Chondrocyte (in vitro differentiated cells): ENCODE measurements at regions not wholly inside any gene's neighbourhood (a gene's known extent, or its start where the extent isn't known, plus 50 kb on each side); places are given as distances from the start of the nearest gene placed in this dataset.

Experiments used
- DNase-seq: peaks from one replicate; pipeline ENCODE4 v3.0.0; 2021; ENCODE audit warnings: mixed read lengths, low spot score
- H3K27ac Mint-ChIP-seq: one replicate; pipeline ENCODE4 v1.8.0; 2021; ENCODE audit warnings: mild to moderate bottlenecking, moderate library complexity, mixed read lengths; ENCODE audit not compliant: unreplicated experiment
- H3K27me3 Mint-ChIP-seq: 2 replicates; pipeline ENCODE4 v1.8.0; 2021; ENCODE audit warnings: low read depth, mixed read lengths
- H3K36me3 Mint-ChIP-seq: 2 replicates; pipeline ENCODE4 v1.8.0; 2021; ENCODE audit warnings: low read depth, mixed read lengths
- H3K4me1 Mint-ChIP-seq: 2 replicates; pipeline ENCODE4 v1.8.0; 2021; ENCODE audit warnings: low read depth, mild to moderate bottlenecking, mixed read lengths
- H3K4me3 Mint-ChIP-seq: one replicate; pipeline ENCODE4 v1.8.0; 2021; ENCODE audit warnings: mild to moderate bottlenecking, moderate library complexity, mixed read lengths; ENCODE audit not compliant: unreplicated experiment
- H3K9me3 Mint-ChIP-seq: 2 replicates; pipeline ENCODE4 v1.8.0; 2021; ENCODE audit warnings: low read depth, mixed read lengths
- TF ChIP-seq, protein P1 (sequence below): fragments of 200-600 bp; sonication (generic); IDR thresholded peaks from 2 replicates; pipeline ENCODE4 v1.5.0; 2021; ENCODE audit warnings: antibody characterized with exemption, mild to moderate bottlenecking, moderate library complexity

DNA sequence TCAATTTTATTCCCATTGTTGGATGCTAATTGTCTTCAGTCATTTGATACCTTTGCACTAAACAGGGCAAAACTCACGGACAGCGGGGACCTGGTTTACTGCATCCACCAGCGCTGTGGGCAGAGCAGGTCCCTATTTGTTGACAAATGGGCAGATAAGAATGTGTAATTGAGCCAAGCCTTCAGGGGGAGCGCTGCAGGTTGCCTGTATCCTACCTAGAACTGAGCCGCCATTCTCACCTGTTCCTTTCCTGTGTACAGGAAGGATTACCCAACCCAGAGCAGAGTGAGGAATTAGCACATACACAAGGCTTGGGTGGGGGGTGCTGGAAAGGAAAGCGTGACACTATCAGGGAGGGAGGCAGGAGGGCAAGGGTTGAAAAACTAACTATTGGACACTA is 89.1 kb upstream of the FOXA2 start:
- Mint-ChIP-seq H3K4me3 (no peak overlapping the region), H3K9me3 (peaks cover 17% of the 10 kb centered on the region), H3K27ac (no peak overlapping the region)

DNA sequence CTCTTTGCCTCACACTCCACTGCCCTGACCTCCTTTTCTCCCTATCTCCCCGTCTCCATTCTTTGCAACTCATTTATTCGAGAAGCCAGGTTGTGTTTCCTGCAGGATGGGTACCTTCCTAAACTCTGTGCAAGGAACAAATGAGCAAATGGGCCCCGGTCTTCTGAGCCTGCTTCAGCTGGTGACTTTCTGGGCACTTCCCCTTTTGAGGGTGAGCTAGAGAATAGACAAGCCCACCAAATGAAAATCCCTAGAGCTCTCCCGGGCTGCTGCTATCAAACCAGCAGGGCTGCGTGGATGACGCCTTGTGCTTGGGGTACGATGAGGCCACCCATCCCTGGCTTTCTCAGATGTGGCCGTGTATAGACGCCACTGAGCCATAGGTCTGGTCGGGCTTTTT is 91.0 kb upstream of the FOXA2 start:
- DNase-seq, result no peak
- TF ChIP-seq, protein P1, sequence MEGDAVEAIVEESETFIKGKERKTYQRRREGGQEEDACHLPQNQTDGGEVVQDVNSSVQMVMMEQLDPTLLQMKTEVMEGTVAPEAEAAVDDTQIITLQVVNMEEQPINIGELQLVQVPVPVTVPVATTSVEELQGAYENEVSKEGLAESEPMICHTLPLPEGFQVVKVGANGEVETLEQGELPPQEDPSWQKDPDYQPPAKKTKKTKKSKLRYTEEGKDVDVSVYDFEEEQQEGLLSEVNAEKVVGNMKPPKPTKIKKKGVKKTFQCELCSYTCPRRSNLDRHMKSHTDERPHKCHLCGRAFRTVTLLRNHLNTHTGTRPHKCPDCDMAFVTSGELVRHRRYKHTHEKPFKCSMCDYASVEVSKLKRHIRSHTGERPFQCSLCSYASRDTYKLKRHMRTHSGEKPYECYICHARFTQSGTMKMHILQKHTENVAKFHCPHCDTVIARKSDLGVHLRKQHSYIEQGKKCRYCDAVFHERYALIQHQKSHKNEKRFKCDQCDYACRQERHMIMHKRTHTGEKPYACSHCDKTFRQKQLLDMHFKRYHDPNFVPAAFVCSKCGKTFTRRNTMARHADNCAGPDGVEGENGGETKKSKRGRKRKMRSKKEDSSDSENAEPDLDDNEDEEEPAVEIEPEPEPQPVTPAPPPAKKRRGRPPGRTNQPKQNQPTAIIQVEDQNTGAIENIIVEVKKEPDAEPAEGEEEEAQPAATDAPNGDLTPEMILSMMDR, result no peak
- peaks cover 6% of the 10 kb centered on the region for H3K9me3 Mint-ChIP-seq
- H3K4me3 Mint-ChIP-seq, result no peak overlapping the region
- no peaks in the 10 kb centered on the region for H3K36me3 Mint-ChIP-seq
- H3K27ac Mint-ChIP-seq, result no peak overlapping the region
- H3K27me3 Mint-ChIP-seq, result peaks cover 39% of the 10 kb centered on the region
- no peaks in the 10 kb centered on the region for H3K4me1 Mint-ChIP-seq

More for the DNA sequence above, 89.1 kb upstream of the FOXA2 start:
- no peak for DNase-seq
- H3K27me3 Mint-ChIP-seq, result peaks cover 33% of the 10 kb centered on the region
- no peaks in the 10 kb centered on the region for H3K36me3 Mint-ChIP-seq
- H3K4me1 Mint-ChIP-seq, result no peaks in the 10 kb centered on the region
- TF ChIP-seq, protein P1, result no peak

DNA sequence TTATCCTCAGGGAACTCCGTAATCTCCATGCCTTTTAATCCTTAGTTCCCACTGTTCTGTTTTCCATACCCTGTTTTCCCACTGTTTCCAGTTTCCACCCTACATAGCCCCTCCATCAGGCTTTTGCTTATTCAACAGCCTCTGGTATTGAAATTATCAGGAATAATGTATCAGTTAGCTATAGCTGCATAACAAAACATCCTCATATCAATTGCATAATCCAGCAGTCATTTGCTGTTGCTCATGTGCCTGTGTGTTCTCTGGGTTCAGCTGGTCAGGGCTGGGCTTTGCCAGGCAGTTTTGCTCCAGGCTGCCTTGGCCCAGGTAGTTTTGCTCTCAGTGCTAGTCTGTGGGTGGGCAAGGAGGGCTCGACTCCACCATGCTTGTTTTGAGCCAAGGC is 94.3 kb upstream of the FOXA2 start:
- no peak for DNase-seq
- no peaks in the 10 kb centered on the region for H3K9me3 Mint-ChIP-seq
- no peaks in the 10 kb centered on the region for H3K36me3 Mint-ChIP-seq
- no peaks in the 10 kb centered on the region for H3K4me1 Mint-ChIP-seq
- H3K4me3 Mint-ChIP-seq, result no peak overlapping the region
- H3K27ac Mint-ChIP-seq, result no peak overlapping the region
- TF ChIP-seq, protein P1, result no peak
- peaks cover 49% of the 10 kb centered on the region for H3K27me3 Mint-ChIP-seq

DNA sequence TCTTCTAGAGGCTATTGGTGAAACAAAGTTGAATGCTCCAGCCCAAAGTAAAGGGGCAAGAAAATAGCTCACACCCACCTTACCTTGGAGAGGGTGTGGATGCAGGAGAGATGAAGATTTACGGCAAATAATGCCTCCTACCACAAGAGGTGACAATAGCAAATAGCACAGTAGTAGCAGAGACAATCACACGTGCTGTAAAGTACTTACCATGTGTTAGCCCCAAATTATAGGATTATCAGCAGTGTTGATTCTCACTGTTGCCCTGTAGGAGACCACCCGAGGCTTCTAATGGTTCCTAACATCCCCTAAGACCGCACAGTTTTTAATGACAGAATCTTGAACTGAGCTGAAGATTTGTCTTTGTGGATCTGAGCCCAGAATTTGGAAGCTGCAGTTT is 94.8 kb upstream of the FOXA2 start:
- Mint-ChIP-seq H3K36me3 (no peaks in the 10 kb centered on the region), H3K4me3 (no peak overlapping the region), H3K27ac (no peak overlapping the region), H3K27me3 (peaks cover 49% of the 10 kb centered on the region), H3K9me3 (no peaks in the 10 kb centered on the region), H3K4me1 (no peaks in the 10 kb centered on the region)
- TF ChIP-seq, protein P1, result no peak
- no peak for DNase-seq

DNA sequence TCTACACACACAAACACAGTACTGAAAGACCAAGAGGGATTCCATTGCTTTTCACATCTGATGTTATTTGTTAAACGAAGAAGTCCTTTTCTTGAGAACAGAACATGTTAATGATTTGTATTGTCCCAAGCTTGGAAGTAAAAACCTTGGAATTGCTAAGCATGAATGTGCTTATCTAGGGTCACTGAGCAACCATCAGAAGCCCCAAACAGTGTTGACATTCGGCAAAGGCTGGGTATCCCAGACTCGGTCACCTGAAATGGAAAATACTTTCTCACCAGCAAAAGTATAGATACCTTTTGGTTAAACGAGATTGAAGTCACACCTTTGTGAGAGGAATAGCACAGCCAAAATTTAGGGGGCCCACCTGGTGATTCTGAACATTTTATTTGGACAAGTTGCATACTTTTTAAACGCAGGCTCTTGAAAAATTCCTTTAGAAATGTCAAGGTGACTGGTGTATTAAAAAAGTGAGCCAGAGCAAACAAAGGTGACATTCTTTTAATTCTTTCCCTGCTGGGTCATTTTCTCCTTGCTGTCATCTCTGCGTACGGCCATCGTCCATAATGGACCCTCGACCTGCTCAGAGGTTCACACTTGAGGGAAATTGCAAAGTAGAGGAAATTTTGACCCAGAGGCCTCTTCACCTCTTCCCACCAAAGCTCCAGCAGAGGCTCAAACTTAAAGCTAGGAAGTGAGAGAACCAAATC is 95.8 kb upstream of the FOXA2 start:
- Mint-ChIP-seq H3K4me1 (no peaks in the 10 kb centered on the region), H3K4me3 (no peak overlapping the region), H3K9me3 (no peaks in the 10 kb centered on the region), H3K27ac (no peak overlapping the region), H3K27me3 (peaks cover 48% of the 10 kb centered on the region), H3K36me3 (no peaks in the 10 kb centered on the region)
- TF ChIP-seq, protein P1, result no peak
- DNase-seq, result no peak
